ENCODE measurements at regions not wholly inside any gene's neighbourhood (a gene's known extent, or its start where the extent isn't known, plus 50 kb on each side); places are given as distances from the start of the nearest gene placed in this dataset.
"Not testable (repeated sequence)": the region's sequence is repeated elsewhere in the genome, so short reads cannot be mapped to it uniquely, and the experiment has no call there.

DNA sequence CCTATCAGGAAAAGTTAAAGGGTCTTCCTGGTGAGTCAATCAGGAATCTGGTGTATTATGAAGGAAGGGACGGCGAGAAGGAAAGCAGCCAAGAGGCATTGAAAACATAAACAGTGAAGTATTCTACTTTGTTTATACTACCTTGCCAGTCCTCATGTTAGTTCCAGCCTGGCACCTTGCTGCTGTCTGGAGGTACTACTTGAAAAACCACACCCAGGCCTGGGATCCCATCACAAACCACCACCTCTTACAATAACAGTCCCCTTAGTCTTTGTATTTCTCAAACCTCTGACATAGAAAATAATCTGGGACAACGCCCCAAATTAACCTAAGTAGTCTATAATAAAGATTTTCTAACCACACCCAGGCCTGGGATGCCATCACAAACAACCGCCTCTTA, 676.7 kb upstream of the SOX9 start:
- TF ChIP-seq, protein P1, sequence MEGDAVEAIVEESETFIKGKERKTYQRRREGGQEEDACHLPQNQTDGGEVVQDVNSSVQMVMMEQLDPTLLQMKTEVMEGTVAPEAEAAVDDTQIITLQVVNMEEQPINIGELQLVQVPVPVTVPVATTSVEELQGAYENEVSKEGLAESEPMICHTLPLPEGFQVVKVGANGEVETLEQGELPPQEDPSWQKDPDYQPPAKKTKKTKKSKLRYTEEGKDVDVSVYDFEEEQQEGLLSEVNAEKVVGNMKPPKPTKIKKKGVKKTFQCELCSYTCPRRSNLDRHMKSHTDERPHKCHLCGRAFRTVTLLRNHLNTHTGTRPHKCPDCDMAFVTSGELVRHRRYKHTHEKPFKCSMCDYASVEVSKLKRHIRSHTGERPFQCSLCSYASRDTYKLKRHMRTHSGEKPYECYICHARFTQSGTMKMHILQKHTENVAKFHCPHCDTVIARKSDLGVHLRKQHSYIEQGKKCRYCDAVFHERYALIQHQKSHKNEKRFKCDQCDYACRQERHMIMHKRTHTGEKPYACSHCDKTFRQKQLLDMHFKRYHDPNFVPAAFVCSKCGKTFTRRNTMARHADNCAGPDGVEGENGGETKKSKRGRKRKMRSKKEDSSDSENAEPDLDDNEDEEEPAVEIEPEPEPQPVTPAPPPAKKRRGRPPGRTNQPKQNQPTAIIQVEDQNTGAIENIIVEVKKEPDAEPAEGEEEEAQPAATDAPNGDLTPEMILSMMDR (IDR thresholded peaks at IDR 0.05), result no peak
- ATAC-seq (no peak), DNase-seq (no peak)
- Mint-ChIP-seq H3K4me1 (ENCODE audit: low read depth) (no peaks in the 10 kb centered on the region), H3K4me3 (no peak overlapping the region), H3K9me3 (peaks cover 2% of the 10 kb centered on the region), H3K27ac (no peak overlapping the region), H3K36me3 (ENCODE audit: low read depth) (no peaks in the 10 kb centered on the region), H3K27me3 (no peaks in the 10 kb centered on the region)
- ChIA-PET POLR2A (no interaction called here), CTCF (no interaction called here)
- intact Hi-C loops (cut with micrococcal nuclease), result no loop called here

DNA sequence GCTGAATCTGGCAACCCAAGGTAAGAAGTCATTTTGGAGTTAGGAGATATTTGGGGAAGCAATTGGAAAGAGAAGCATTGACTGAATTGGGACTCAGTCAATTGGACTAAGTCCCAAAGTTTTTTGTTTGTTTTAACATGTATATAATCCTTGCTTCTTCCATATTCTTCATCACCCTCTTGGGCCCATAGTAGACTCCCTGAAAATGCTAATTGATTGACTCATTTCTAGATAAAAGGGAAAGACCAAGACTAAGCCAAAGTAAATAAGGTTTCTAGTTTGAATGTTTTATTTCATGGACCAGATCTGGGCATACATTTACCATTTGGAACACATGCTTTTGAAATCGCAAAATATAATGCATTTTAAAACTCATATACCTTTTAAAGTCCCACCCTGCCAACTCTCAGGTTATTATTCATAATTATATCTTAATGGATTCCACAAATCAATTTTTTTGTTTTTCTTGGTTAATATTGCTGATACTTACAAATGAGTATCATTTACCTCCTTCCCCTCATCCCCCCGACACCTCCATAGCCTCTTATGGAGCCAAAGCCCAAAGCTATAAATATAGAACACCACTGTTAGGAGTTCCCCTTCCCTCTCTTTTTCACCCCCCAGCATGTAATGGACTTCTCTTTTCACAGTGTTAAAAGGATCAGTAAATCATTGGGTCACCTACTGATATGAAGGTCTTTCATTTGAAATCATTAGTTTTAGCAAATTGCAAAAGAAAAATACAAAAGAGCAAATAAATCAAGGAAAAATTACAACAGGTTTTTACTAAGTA, 674.0 kb upstream of the SOX9 start:
- CTCF ChIA-PET, result no interaction called here
- Mint-ChIP-seq H3K9me3 (peaks cover 3% of the 10 kb centered on the region), H3K27ac (no peak overlapping the region), H3K36me3 (ENCODE audit: low read depth) (no peaks in the 10 kb centered on the region), H3K27me3 (no peaks in the 10 kb centered on the region), H3K4me3 (no peak overlapping the region), H3K4me1 (ENCODE audit: low read depth) (no peaks in the 10 kb centered on the region)
- TF ChIP-seq, protein P1 (IDR thresholded peaks at IDR 0.05), result no peak
- POLR2A ChIA-PET, result no interaction called here
- intact Hi-C loops (cut with micrococcal nuclease), result no loop called here
- ATAC-seq, result no peak
- no peak for DNase-seq

DNA sequence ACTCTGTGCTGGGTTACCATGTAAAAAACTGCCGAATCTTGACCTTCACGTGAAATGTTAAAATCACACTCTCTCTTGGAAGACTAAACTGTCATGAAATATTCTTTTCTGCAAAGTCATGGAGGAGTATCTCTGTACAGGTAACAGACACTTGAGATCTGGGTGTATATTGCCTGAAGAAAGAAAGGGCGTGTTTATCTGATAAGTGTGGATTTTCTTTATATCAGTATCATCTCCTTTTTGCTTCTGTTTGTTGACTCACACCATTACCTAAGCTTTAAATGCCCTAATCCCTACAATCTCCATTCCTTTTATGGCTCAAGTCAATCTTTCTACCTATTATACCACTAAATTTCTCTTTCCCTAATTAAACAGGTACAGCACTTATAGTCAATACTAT, 673.2 kb upstream of the SOX9 start:
- TF ChIP-seq, protein P1 (IDR thresholded peaks at IDR 0.05), result no peak
- ATAC-seq (no peak), DNase-seq (no peak)
- no peak overlapping the region for H3K4me3 Mint-ChIP-seq
- intact Hi-C loops (cut with micrococcal nuclease), result no loop called here
- no peaks in the 10 kb centered on the region for H3K27me3 Mint-ChIP-seq
- H3K4me1 Mint-ChIP-seq (ENCODE audit: low read depth), result no peaks in the 10 kb centered on the region
- H3K27ac Mint-ChIP-seq, result no peak overlapping the region
- POLR2A ChIA-PET, result no interaction called here
- H3K36me3 Mint-ChIP-seq (ENCODE audit: low read depth), result no peaks in the 10 kb centered on the region
- H3K9me3 Mint-ChIP-seq, result peaks cover 3% of the 10 kb centered on the region
- CTCF ChIA-PET, result no interaction called here

DNA sequence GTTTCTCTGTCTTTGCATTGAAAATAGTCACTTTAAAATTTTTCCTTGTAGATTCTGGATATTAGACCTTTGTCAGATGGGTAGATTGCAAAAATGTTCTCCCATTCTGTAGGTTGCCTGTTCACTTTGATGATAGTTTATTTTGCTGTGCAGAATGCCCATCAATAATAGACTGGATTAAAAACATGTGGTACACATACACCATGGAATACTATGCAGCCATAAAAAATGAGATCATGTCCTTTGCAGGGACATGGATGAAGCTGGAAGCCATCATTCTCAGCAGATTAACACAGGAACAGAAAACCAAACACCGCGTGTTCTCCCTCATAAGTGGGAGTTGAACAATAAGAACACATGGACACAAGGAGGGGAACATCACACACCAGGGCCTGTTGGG, 670.2 kb upstream of the SOX9 start:
- intact Hi-C loops (cut with micrococcal nuclease); H3K4me3 Mint-ChIP-seq; H3K27ac Mint-ChIP-seq; H3K27me3 Mint-ChIP-seq; H3K36me3 Mint-ChIP-seq (ENCODE audit: low read depth); CTCF ChIA-PET; H3K4me1 Mint-ChIP-seq (ENCODE audit: low read depth); H3K9me3 Mint-ChIP-seq; ATAC-seq; DNase-seq; POLR2A ChIA-PET: not testable (repeated sequence)

DNA sequence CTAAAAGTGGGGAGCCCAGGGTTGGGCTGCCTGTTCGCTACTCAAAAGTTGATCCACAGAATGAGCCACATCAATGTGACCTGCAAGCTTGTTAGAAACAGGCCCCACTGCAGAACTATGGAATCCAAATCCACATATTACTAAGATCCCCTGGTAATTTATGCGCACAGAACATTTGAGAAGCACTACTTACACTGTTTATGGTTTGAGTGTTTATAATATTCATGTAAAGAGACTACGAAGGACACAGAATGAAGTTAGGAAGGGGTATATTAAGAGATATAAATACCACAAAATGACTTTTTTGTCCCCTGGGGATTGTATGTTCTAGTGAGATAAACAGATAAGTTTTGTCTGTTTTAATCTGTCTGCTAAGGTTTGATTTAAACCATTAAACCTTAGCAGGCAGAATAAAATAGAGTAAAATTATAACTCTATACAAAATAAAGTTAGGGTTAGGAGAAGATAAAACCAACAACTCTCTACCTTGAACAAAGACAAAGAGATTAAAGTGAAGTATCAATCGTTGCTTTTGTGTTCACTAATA, 666.9 kb upstream of the SOX9 start:
- CTCF ChIA-PET, result no interaction called here
- intact Hi-C loops (cut with micrococcal nuclease), result no loop called here
- POLR2A ChIA-PET, result no interaction called here
- Mint-ChIP-seq H3K27me3 (no peaks in the 10 kb centered on the region), H3K4me3 (no peak overlapping the region), H3K27ac (no peak overlapping the region), H3K36me3 (ENCODE audit: low read depth) (no peaks in the 10 kb centered on the region), H3K9me3 (peaks cover 3% of the 10 kb centered on the region), H3K4me1 (ENCODE audit: low read depth) (no peaks in the 10 kb centered on the region)
- DNase-seq, result no peak
- ATAC-seq, result no peak
- TF ChIP-seq, protein P1 (IDR thresholded peaks at IDR 0.05), result no peak

Data from activated CD8-positive, alpha-beta T cell treated with anti-CD3 and anti-CD28 coated beads for 36 hours (primary cell).